Mesenteric fat pad (tissue), 1 donor: ENCODE measurements at regions not wholly inside any gene's neighbourhood (a gene's known extent, or its start where the extent isn't known, plus 50 kb on each side); places are given as distances from the start of the nearest gene placed in this dataset.

Experiments used
- DNase-seq: peaks from one replicate; pipeline ENCODE4 v3.0.0-alpha.2; 2020; ENCODE audit warnings: low spot score
- donor health status: DM: yes; HTN: yes; CAD: no.

DNA sequence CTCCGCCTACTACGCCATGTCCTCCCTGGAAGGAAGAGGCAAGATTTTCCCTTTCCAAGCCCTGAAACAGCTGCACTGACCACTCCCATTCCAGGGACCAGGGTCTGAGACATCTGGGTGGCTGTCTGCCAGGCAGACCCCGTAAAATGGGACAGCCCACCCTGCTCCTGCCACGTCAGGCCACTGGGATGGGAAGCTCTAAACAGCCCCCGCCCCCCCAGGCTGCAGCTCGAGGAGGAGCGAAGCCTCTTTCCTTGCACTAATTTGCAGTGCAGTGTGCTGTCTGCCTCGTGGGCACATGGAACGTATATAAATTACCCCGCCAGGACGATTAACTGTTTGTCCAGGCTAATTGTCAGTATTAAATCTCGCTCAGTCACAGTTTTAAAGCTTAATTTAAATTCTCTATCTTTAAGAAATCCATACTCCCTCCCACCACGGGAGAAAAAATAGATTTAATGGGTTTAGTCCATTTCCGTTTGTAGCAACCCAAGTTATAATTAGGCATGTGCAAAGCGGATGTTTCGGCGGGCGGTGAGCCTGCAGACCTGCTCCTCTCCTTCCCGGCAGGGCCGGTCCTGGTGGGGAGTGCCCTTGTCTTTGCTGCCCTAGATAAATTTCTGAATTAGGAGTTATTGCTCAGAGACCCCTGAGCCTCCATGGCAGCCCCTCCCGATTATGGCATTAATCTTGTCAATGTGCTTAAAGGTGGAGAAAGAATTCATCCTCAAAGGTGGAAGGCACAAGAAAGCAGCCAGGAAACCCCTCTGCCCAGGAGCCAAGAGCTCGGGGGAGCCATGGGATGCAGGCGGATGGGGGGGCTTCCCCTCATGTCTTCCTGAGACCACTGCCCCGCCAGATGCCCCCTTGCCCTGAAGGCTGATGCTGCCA lies 268.0 kb upstream of the TNRC6C start:
- DNase-seq = peak; percentile 59

DNA sequence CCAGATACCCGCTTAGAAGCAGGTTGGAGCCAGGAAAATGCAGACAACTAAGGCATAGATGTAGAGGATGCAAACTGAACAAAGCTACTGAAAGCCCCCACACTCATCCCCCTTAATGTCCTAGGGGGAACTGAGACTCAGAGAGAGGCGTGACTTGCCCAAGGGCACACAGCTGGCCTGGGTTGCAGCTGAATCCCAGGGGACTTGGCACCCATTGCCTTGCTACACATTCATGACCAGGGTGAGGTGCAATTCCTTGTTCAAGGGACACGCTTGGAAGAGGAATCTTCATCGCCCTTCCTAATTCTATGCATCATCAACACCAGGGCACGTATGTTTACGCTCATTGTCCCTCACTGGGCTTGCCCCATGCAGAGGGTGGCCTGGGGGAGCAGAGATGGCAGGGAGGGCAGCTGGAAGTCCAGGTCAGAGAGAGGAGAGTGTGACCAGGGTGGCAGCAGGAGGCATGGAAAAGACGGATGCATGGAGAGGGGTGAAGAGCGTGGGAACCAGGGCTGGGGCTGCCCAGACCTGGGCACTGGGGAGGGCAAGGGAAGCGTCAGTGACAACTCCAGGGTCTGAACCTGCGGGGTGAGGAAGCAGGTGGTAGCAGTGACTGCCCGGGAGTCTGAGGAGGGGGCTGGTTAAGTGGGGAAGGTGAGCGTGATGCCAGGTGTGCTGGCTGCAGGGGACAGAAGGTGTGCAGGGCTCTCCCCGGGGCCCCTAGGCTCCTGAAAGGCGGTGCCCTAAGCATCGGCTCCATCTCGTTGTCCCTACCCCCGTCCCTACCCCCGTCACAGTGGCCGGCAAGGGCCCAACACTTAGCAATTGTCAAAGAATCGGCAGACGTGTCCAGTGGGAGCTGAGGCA lies 267.1 kb upstream of the TNRC6C start:
- peak; percentile 64 for DNase-seq

DNA sequence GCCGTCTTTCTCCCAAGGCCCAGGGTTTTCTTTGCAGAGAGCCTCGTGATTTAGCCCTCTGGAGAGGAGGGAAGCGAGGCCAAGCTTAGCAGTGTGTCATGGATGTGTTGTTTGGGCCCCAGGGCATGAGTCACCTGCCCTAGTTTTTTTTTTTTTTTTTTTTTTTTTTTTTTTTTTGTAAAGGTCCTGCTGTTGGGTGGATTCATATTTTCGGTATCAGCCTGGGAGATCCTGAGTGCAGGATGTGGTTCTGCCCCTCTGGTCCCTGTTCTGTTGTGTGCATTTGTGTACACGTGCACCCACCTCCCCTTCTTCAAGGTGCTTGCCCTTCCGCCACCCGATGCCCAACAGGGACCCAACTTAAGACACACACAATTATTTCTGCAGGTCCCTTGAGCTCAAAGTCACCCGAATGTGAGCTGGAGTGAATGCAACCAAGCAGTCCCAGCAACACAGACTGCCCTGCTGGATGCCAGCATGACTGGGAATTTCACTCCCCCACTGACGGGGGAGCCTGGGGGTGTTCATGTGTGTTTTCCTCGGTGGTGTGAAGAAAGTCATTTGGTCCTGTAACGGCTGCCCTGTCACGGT lies 265.8 kb upstream of the TNRC6C start:
- peak; percentile 83 for DNase-seq

DNA sequence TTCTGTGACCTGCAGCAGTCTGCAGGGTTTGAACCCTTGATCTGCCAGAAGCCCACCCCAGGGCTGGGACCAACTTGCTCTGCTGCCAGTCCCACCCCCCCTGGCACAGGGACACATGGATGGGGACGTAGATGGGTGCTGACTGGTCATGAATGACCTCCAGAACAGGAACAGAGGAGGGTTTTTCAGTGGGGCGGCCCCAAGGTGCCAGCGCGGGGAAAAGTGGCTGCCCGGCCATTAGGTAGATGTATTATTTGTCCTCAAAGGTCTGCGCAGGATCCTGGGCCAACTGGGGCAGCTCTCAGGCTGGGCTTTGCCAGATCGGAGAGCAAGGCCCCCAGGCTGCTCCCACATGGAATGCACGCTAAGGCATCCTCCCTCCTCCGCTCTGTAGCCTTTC lies 265.2 kb upstream of the TNRC6C start:
- DNase-seq = peak; percentile 64

DNA sequence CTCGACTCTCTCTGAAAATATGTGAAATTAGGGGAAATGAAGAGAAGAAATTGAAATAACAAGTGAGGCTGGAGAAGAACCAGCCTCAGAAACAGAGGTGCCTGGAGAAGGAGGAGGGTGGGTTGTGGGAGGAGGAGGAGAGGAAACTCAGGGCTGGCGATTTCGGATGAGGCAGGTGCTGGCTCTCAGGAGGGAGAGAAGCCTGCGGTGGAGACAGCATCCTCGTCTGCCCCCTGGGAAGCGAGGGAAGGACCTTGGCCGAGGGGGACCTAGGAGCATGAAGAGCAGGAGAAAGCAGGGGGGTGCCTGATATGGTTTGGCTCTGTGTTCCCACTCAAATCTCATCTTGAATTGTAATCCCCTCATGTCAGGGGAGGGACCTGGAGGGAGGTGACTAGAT lies 264.7 kb upstream of the TNRC6C start:
- DNase-seq = peak; percentile 81

DNA sequence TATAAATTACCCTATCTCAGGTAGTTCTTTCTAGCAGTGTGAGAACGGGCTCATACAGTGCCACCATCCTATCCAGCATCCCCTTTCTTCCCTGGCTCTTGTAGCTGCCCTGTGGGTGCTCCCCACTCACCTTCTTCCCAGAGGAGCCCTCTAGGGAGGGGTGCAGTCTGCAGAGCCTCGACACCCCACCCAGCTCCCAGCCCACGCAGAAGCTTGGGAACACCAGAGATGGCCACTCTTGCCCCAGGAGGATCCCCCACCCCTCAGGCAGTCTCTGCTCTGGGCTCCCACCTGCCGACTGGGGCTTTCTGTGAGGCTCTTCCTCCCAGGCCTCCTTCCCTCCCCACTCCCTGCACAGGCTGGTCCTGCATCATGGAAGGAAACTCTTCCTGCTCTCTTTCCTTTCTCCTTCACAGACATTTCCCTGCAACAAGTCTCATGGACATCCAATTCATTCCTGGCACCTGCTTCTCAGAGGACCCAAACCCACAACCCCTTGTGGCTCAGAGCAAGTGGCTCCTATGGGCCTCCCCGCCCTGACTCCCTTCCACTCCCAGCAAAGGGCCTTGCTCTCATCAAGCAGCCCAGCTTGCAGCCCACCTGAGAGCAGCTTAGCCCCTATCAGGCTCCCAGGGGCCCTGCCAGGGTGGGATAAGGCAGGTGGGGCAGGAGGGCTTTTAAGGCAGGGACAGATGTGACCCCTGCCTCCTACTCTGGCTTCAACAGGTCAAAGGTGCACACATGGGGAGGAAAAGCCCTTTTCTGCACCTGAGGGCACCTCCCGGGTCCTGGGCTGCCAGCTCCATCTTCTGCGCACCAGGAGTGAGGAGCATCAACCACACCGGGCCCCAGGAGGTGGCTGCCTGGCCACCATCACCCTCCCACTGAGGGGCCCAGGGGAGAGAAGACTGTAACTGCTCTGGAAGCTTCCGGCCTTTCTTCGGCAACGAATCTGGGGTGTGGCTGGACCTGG lies 263.8 kb upstream of the TNRC6C start:
- peak; percentile 62 for DNase-seq

DNA sequence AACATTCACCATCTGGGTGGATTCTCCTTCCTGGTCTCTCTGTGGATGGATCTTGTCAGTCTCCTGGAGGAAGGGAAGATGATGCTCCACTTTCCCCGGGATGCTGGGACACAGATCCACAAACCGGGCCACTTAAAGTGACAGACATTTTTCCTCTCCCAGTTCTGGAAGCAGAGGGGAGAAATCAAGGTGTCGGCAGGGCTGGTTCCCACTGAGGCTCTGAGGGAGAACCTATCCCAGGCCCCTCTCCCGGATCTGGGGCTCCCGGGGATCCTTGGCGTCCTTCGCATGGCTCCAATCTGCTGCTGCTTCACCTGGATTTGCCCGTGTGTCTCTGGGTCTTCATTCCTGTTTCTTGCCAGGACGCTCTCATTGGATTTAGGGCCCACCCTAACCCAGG lies 263.1 kb upstream of the TNRC6C start:
- peak; percentile 33 for DNase-seq

DNA sequence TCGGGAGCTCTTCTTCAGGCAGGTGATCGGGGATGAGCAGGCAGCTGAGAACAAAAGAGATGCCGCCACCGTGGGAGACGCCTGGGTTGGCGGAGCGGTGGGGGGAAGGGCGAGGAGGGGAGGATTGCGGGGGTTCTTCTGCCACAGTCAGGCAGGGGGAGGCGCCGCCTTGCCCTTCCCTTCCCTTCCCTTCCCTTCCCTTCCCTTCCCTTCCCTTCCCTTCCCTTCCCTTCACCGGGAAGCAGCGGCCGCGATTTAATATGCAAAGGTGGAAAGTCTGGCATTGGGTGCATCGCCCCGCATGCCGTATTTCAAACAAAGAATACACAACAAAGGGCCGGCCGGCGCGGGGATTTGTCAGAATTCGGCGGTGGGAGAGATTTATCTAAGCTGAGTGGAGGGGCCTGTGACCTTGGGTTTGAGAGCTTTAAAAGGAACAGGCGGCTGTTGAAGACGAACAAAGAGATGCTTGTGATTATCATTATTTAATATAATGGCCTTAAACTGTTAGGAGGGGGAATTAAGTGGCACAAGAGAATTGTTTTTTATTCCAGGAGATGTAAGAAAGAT lies 262.3 kb upstream of the TNRC6C start:
- DNase-seq = peak; percentile 86

DNA sequence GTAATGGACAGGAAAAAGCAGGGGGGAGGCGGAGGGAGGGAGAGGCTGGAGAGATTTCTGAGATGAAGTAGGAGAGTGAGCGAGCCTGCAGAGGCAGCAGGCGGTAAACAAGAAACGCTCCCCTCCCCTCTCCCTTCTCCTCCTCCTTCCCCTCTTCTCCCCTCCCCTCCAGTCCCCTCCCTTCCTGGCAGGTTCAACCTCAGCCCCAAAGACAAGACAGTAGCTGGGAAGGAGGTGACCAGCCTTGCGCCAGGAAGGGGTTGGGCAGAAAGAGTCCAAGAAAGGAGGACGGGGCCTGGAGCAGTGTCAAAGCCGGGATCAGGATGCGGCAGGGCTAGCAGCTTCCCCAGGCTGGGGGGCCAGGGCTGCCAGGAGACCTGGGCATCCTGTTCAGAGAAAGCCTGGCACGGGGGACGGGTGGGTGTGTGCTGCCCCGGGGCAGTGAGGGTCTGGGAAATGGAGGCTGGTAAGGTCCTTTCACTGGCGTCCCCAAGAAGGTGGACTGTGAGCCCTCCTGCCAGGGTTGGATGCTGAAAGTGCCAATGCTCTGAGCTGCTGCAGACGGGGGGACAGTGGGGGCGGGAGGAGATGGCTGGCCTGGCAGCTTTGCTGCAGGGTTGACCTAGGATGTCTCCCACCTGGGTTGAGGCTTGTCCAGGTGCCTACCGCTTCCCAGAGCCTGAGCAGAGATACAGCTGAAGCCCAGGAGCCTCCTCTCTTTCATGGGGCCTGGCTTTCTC lies 261.6 kb upstream of the TNRC6C start:
- DNase-seq = peak; percentile 84

DNA sequence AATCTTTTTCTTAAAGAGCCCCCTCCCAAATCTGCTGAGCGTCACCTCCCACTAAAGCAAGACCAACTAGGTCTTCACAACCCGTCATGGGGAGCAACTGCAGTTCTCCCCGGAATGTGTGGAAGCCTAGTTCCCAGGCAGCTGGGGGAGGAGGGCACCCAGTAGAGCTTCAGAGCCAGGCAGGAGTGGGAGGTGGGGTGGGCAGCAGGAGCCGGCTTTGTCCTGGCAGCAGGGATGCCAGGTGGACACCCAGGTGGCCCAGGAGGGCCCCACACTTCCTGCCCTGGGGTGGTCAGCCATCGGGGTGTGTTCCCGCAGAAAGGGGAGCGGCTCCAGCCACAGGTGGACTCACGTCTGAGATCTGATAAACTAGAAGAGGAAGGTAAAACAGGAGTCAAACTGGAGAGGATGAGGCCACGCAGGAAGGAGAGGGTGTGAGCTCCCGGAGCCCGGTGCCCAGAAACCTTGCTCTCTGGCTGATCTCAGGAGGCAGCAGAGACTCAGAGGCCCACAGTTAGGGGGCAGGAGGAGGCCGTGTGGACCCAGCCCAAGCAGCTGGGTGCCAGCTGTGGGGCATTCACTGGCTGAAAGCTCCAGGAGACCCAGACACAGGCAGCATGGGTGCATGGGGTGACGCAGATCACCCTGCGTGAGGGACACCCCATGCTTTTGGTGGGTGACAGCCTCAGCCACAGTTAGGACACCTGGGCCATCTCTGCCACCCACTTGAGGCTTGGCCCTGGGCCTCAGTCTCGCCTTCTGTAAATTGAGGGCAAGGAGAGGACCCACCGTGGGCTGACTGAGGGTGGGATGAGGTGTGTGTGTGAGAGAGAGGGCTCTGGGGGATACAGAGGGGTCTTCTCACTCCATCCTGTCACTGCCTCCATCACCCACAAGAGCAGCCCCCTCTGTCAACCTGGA lies 260.8 kb upstream of the TNRC6C start:
- DNase-seq = peak; percentile 71

DNA sequence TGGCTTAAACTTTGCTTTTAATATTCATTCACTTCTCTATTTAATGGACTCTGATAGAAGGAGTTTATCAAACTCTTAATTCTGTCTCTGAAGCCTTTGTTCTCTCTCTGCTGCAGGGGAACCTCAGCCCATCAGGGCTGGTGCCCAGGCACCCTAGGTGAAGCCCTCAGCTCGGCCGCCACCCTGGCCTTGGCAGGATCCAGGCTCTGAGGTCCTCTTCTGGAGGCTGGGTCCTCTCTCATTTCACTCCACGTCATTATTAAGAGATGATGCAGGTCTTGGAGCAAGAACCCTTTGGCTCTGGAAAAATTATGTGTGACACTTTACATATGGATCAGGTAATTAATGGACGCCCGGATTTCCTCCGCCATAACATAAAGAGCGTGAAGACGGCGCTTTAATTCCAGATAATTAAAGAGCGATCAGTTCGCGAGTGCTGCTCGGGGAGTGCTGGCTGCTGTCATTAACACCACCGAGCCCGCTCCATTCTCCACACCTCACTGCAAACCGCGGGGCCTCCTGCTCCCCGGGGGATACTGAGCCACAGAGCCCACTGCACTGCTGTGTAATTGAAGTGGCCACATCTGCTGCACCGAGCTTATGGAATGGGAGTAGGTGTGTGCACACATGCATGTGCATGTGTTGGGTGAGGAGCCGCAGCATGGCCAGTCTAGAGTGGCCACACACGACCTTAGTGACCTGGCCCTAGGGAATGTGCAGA lies 259.4 kb upstream of the TNRC6C start:
- peak; percentile 65 for DNase-seq

DNA sequence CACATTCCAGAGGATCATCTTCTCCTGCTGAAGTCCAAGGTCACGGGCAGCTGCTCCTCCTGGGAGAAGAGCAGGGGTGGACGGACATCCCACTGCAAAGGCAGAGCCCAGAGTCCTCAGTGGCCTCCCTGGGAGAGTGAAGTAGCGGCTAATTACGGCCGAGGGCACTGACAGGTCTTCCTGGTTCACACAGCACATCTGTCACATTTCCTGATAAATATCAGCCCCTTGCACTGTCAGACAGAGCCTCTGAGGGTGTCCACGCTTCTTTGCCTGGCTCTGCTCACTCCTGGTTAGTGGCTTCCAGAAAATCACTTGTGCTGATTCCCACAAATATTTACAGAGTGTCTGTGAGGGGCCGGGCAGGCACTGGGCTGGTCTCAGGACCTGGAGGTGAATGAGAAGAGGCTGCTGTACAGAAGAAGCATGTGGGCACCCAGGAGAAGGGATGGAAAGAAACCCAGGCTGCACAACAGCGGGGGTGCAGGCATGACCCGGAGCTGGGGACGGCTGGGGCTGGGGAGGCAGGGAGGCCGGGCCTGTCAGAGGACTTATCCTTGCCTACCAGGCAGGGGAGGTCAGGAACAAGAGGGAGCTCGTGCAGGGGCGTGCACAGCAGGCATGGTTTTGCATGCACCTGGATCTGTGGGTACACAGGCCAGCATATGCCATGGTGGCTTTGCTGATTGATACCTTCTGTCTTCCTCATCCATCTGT lies 258.2 kb upstream of the TNRC6C start:
- peak; percentile 77 for DNase-seq

DNA sequence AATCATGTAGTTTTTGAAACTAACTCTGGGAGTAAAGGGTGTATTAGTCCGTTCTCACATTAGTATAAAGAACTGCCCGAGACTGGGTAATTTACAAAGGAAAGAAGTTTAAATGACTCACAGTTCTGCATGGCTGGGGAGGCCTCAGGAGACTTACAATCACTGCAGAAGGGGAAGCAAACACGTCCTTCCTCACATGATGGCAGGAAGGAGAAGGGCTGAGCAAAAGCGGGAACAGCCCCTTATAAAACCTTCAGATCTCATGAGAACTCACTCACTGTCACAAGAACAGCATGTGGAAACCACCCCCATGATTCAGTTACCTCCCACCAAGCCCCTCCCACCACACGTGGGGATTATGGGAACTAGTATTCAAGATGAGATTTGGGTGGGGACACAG lies 256.5 kb upstream of the TNRC6C start:
- peak; percentile 4 for DNase-seq

DNA sequence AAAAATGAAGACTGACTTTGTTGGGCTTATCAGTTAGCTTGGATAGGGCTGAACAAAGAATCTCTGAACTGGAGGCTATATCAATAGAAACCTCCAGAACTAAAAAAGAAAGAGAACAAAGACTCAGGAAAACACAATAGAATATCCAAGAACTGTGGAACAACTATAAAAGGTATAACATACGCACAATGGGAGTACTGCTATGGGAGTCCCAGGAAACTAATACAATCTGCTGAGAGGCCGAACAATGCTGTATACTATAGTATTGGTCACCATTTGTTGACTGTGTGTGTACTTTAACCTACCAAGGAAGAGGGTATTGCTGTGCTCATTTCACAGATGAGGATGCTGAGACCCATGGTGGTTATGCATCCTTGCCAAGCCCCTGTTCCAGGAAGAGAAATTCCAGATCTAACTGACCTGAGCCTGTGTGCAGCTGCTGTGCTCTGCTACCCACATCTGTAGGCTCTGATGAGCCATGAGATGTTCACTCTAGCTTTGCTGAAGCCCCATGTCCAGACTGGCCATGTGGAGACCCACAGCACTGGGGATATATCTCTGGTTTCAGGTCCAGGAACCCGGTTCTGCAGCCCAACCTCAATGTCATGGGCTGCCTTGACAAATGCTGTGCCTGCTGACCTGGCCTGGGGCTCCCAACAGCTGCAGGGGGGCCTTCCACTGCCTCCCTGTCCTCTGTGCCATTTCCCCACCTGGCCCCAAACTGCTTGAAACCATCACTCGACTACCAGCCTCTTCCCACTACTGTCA lies 254.3 kb upstream of the TNRC6C start:
- peak; percentile 53 for DNase-seq

DNA sequence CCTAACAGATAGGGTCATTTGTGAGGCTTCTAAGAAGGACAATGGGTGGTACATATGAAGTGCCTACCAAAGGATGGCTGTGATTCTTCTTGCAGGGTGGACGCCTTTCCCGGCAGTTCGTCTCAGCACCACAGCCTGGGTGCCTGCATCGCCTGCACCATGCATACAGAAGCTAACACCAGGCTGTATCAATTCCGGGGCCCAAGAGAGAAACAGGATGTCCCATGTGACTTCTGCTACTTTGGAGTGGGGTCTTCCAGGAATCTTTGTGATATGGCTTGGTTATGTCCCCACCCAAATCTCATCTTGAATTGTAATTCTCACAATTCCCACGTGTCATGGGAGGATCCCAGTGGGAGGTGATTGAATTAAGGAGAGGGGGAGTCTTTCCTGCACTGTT lies 251.6 kb upstream of the TNRC6C start:
- DNase-seq = peak; percentile 14

DNA sequence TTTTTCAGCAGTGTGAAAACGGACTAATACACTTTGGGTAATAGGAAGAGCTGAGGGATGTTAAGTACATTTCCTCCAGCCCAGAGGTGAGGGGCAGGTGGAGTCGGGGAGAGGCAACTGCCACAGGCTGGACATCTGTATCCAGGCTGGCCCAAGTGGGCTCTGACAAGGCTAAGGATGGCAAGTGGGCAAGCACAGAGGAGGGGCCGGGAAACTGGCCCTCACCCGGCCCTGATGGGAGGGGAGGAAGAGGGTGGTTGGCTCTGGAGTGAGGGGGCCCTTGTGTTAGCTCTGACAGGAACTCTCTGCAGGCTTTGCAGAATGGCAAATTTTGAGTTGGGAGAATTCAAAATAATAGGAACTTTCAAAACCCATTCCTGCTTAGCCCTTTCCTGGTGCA lies 251.0 kb upstream of the TNRC6C start:
- DNase-seq = peak; percentile 68
